Mesodermal cell (in vitro differentiated cells): ENCODE measurements at regions not wholly inside any gene's neighbourhood (a gene's known extent, or its start where the extent isn't known, plus 50 kb on each side); places are given as distances from the start of the nearest gene placed in this dataset.

Experiments
- H3K27ac ChIP-seq: 2 replicates; pipeline ENCODE4 v1.7.0; 2013; ENCODE audit warnings: mild to moderate bottlenecking, low read depth, low read length, moderate library complexity; ENCODE audit not compliant: severe bottlenecking
- H3K36me3 ChIP-seq: 2 replicates; pipeline ENCODE4 v1.7.1; 2013; ENCODE audit warnings: mild to moderate bottlenecking, low read length, moderate library complexity; ENCODE audit not compliant: control insufficient read depth, insufficient read depth
- H3K4me1 ChIP-seq: one replicate; pipeline ENCODE4 v1.7.1; 2013; ENCODE audit warnings: mild to moderate bottlenecking, low read length; ENCODE audit not compliant: insufficient read depth, control insufficient read depth, poor library complexity, severe bottlenecking
- H3K4me3 ChIP-seq: 2 replicates; pipeline ENCODE4 v1.7.0; 2013; ENCODE audit warnings: low read length, control low read depth, mild to moderate bottlenecking; ENCODE audit not compliant: insufficient read depth, poor library complexity, severe bottlenecking; ENCODE audit errors: extremely low read depth
- H3K9me3 ChIP-seq: 2 replicates; pipeline ENCODE4 v1.7.1; 2013; ENCODE audit warnings: mild to moderate bottlenecking, low read length, moderate library complexity; ENCODE audit not compliant: control insufficient read depth
- WGBS, 2 experiments: methylation state at CpG; one replicate each; pipeline ENCODE4 v1.1.5; 2013; ENCODE audit warnings: missing lambda C conversion rate in 2 of 2; ENCODE audit not compliant: insufficient coverage in 2 of 2; 5-methylcytosine and 5-hydroxymethylcytosine counted together

- Histone ChIP-seq H3K36me3 (no peaks in the 10 kb centered on the region), H3K4me1 (peaks cover 3% of the 10 kb centered on the region), H3K4me3 (no peak overlapping the region), H3K9me3 (peaks cover 17% of the 10 kb centered on the region), H3K27ac (no peak overlapping the region)
- 89 to 100% methylated on average over 1 to 3 of the region's 4 CpGs for WGBS, 2 experiments
These were observed 916.2 kb downstream of the METTL15 start for GRCh38 chr11:29024386-29024785.

GRCh38 chr11:29023761-29024160, 915.6 kb downstream of the METTL15 start:
- no CpG with 5 or more reads among the region's 1 CpG for WGBS, 2 experiments
- H3K27ac ChIP-seq, result no peak overlapping the region
- H3K36me3 ChIP-seq, result no peaks in the 10 kb centered on the region
- H3K4me1 ChIP-seq, result peaks cover 9% of the 10 kb centered on the region
- peaks cover 17% of the 10 kb centered on the region for H3K9me3 ChIP-seq
- H3K4me3 ChIP-seq, result no peak overlapping the region

- 100% methylated on average over 1 of the region's 2 CpGs; no CpG with 5 or more reads in 1 of the 2 experiments for WGBS, 2 experiments
- no peak overlapping the region for H3K4me3 ChIP-seq
- no peak overlapping the region for H3K27ac ChIP-seq
- no peaks in the 10 kb centered on the region for H3K36me3 ChIP-seq
- H3K9me3 ChIP-seq, result peaks cover 12% of the 10 kb centered on the region
- H3K4me1 ChIP-seq, result peaks cover 13% of the 10 kb centered on the region
These were observed 914.5 kb downstream of the METTL15 start for GRCh38 chr11:29022676-29023075.

GRCh38 chr11:29019960-29020683, 911.9 kb downstream of the METTL15 start:
- H3K27ac ChIP-seq, result no peak overlapping the region
- no peaks in the 10 kb centered on the region for H3K36me3 ChIP-seq
- no peaks in the 10 kb centered on the region for H3K9me3 ChIP-seq
- peaks cover 13% of the 10 kb centered on the region for H3K4me1 ChIP-seq
- 79 to 80% methylated on average over 2 of the region's 3 CpGs for WGBS, 2 experiments
- H3K4me3 ChIP-seq, result no peak overlapping the region

GRCh38 chr11:29018631-29019030, 910.4 kb downstream of the METTL15 start:
- WGBS, 2 experiments, result no CpG with 5 or more reads among the region's 2 CpGs
- Histone ChIP-seq H3K36me3 (no peaks in the 10 kb centered on the region), H3K4me1 (peaks cover 13% of the 10 kb centered on the region), H3K9me3 (no peaks in the 10 kb centered on the region), H3K4me3 (no peak overlapping the region), H3K27ac (no peak overlapping the region)

GRCh38 chr11:29017941-29018340, 909.8 kb downstream of the METTL15 start:
- peaks cover 13% of the 10 kb centered on the region for H3K4me1 ChIP-seq
- no peaks in the 10 kb centered on the region for H3K36me3 ChIP-seq
- WGBS, 2 experiments, result 100% methylated on average over 1 of the region's 2 CpGs; no CpG with 5 or more reads in 1 of the 2 experiments
- H3K9me3 ChIP-seq, result no peaks in the 10 kb centered on the region
- H3K4me3 ChIP-seq, result no peak overlapping the region
- no peak overlapping the region for H3K27ac ChIP-seq

GRCh38 chr11:29012507-29012906, 904.3 kb downstream of the METTL15 start:
- no peaks in the 10 kb centered on the region for H3K36me3 ChIP-seq
- no peaks in the 10 kb centered on the region for H3K9me3 ChIP-seq
- no CpG with 5 or more reads among the region's 2 CpGs for WGBS, 2 experiments
- H3K4me3 ChIP-seq, result no peak overlapping the region
- no peaks in the 10 kb centered on the region for H3K4me1 ChIP-seq
- H3K27ac ChIP-seq, result no peak overlapping the region

- H3K4me1 ChIP-seq, result no peaks in the 10 kb centered on the region
- H3K9me3 ChIP-seq, result no peaks in the 10 kb centered on the region
- no peak overlapping the region for H3K4me3 ChIP-seq
- H3K36me3 ChIP-seq, result no peaks in the 10 kb centered on the region
- H3K27ac ChIP-seq, result no peak overlapping the region
These were observed 901.2 kb downstream of the METTL15 start for GRCh38 chr11:29009426-29009825.

GRCh38 chr11:29008481-29008880, 900.3 kb downstream of the METTL15 start:
- Histone ChIP-seq H3K4me3 (no peak overlapping the region), H3K27ac (no peak overlapping the region), H3K9me3 (no peaks in the 10 kb centered on the region), H3K36me3 (no peaks in the 10 kb centered on the region), H3K4me1 (no peaks in the 10 kb centered on the region)

GRCh38 chr11:29006668-29007067, 898.5 kb downstream of the METTL15 start:
- H3K4me3 ChIP-seq, result no peak overlapping the region
- H3K4me1 ChIP-seq, result no peaks in the 10 kb centered on the region
- no peaks in the 10 kb centered on the region for H3K36me3 ChIP-seq
- 100% methylated on average over 1 of the region's 3 CpGs; no CpG with 5 or more reads in 1 of the 2 experiments for WGBS, 2 experiments
- H3K9me3 ChIP-seq, result no peaks in the 10 kb centered on the region
- H3K27ac ChIP-seq, result no peak overlapping the region

- Histone ChIP-seq H3K27ac (no peak overlapping the region), H3K4me1 (no peaks in the 10 kb centered on the region), H3K4me3 (no peak overlapping the region), H3K36me3 (no peaks in the 10 kb centered on the region), H3K9me3 (no peaks in the 10 kb centered on the region)
- WGBS, 2 experiments, result 86 to 98% methylated on average over 4 of the region's 4 CpGs
These were observed 897.3 kb downstream of the METTL15 start for GRCh38 chr11:29005401-29005980.
